Stimulated activated CD4-positive, alpha-beta T cell treated with anti-CD3 and anti-CD28 coated beads, Interleukin-4, amount 100 ng/mL, for 48 hours (primary cell): ENCODE measurements at regions not wholly inside any gene's neighbourhood (a gene's known extent, or its start where the extent isn't known, plus 50 kb on each side); places are given as distances from the start of the nearest gene placed in this dataset.

Experiments
- DNase-seq, 2 donors: peaks; one replicate each; pipeline ENCODE4 v3.0.0-alpha.2; 2020; ENCODE audit warnings: low read depth in 2 of 2

DNA sequence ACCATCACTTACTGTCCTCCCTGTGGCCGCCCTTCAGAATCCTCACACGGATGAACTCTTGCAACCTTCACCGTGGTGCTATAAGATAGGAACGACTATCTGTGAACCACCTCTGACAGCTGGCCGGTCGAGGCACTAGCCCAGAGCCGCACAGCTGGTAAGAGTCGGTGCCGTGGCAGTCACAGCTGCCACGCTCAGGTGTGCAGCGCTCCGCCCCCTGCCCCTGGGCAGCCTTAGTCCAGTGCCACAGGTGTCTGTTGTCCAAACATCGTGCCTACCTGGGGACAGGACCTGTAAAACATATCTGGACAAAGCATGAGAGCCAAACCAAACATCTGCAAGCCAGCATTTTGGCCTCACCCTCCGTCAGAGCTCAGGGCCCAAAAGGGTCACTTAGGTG is 55.3 kb upstream of the SALL3 start:
- DNase-seq = no peak

DNA sequence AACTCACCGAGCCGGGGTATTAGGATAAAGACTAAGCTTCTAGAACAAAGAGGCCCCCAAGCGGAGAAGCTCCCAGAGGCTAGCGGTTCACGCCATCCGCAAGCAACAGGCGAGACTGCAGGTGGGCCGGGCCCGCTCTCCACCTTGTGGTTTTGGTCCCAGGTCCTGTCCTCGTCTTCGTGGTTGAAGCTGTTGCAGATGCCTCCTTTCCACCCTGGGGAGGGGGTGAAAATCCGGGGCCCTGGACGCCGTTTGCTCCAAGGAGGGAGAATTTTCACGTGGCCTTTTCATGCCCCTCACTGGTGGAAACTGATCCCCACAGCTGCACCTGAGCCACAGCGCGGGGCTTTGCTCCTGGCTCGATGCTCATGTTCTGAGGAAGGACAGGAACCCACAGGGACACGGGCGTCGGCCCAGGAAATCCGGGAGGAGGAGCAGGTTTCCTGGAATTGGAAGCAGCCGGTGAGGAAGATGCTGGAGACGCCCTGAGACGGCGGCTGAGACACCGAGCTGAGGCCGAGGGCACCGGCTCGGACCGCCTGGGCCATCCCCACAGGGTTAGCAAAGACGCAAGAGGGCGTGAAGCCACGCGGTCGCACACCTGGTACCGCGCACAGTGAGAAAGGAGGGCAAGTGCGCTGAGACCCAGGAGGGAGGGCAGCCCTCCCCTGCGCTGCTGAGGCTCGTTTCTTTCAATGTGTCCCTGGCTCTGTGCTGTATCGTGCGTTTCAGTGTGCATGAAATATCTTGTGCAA is 54.7 kb upstream of the SALL3 start:
- no peak for DNase-seq

DNA sequence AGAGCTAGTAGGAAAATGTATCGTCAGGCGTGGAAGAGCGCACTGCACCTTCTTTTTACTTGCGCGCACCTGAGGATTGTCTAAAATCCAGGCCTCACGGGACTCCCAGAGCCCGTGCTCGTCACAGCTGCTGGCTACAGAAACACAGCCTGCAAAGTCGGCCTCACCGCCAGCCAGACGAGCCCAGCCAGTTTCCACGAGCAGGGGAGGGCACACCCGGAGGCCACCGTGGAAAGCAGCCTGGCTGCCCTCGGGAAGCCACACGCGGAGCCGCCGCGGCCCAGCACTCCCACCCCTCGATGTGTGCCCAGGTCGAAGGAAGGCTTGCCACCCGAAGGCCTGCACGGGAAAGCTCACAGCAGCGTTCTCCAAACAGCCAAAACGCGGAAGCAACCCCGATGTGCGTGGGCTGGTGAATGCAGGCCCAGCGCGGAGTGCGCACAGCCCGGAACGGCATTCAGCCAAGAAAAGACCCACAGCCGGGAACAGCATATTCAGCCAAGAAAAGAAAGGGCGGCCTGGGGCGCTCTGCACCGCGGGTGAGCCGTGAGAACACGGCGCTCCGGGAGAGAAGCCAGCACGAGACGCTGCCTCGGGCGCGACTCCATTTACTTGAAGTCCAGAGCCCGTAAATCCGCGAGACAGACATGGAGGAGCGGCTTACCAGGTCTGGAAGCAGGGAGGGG is 53.9 kb upstream of the SALL3 start:
- DNase-seq = no peak

DNA sequence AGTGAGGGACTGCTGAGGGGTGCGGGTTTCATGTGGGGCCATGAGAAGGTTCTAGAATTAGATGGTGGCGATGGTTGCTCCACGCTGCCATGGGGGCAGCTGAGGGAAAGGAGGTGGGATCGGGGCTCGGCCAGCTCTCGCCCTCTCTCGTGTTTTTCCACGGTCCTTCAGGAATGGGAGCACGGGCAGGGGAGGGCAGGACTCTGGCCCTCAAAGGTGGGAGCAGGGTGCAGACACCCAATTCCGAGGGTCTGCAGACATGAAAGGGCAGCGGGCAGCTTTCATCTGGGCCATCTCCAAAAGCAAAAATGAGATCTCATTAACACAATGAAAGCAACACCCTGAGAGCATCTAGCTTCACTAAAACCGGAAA is 53.4 kb upstream of the SALL3 start:
- no peak for DNase-seq

DNA sequence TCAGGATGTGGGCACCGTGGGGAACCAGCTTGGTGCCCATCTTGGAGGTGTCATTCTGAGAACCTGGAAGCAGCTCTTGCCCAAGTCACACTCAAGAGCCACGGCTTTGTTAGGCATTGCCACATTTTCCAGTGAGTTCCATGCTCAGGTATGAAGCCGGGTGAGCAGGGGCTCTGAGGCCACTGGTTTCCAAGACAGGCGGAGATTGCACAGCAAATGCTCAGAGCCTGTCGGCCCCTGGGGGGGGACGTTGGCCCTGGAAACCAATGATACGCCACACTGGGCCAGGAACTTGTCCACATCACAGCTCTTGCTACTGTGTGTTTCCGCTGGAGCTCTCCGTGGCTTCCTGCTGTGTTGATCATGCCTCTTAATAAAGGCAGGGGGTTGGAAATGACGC is 52.5 kb upstream of the SALL3 start:
- no peak for DNase-seq

DNA sequence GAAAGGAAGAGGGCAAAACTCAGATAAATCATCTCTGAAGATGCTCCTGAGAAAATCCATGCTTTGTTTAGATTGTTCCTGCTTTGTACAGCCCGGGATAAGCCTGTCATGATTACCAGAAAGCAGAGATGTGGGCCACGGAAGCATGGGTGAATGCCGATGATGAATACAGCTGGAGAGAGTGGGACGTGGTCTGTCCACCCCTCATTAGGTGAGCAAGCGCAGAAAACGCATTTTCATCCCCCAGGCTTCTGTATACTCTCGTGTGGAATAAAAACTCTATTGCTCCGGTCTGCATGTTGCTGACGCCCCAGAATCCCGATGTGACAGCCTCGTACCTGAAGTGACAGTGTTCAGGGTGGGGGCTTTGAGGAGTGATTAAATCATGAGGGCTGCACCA is 52.0 kb upstream of the SALL3 start:
- DNase-seq = no peak

DNA sequence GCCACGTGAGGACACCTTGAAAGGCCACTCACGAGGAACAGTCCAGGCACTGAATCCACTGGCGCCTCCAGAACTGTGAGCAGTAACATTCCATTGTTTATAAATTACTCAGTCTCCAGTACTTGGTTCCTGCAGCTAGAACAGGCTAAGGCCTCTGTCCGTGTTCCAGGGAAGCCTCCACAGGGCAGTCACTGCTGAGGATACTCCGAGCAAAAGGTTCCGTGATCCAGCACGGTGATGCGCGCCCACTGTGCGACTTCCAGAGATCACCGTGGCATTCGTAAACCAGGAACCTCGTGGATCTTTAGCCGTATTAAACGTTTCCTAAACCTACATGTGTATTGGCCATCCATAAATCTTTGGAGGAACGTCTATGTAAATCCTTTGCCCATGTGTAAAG is 51.5 kb upstream of the SALL3 start:
- DNase-seq = no peak

DNA sequence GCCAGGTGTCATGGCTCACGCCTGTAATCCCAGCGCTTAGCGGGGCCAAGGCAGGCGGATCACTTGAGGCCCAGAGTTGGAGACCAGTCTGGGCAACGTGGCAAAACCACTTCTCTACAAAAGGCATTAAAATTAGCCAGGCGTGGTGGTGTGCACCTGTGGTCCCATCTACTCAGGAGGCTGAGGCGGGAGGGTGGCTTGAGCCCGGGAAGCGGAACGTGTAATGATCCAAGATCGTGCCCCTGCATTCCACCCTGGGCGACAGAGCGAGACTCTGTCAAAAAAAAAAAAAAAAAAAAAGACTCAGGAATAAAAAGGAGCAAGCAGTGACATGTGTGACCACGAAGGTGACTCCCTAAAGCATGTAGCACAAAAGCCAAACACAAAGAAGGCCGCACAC is 50.1 kb upstream of the SALL3 start:
- no peak for DNase-seq
